ENCODE measurements at regions not wholly inside any gene's neighbourhood (a gene's known extent, or its start where the extent isn't known, plus 50 kb on each side); places are given as distances from the start of the nearest gene placed in this dataset.
"Not testable (repeated sequence)": the region's sequence is repeated elsewhere in the genome, so short reads cannot be mapped to it uniquely, and the experiment has no call there.

- Histone ChIP-seq H3K9me3 (ENCODE audit: control insufficient read depth, insufficient read depth, low read length) (peaks cover 2% of the 10 kb centered on the region), H3K27me3 (ENCODE audit: control insufficient read depth, insufficient read depth, low read length) (no peaks in the 10 kb centered on the region), H3K4me1 (ENCODE audit: control insufficient read depth, insufficient read depth, low read length) (no peaks in the 10 kb centered on the region), H3K27ac (ENCODE audit: low read depth, low read length) (no peak overlapping the region), H3K4me3 (ENCODE audit: low read depth, low read length) (no peak overlapping the region), H3K36me3 (ENCODE audit: control insufficient read depth, insufficient read depth, low read length) (no peaks in the 10 kb centered on the region)
- WGBS (ENCODE audit: insufficient coverage), result 100% methylated on average over 1 of the region's 2 CpGs
- DNase-seq (ENCODE audit: low read depth in 4 of 6, low spot score in 6 of 6), result no peak
Measured at GRCh38 chr12:41988715-41989114, 156.0 kb downstream of the GXYLT1 start.

GRCh38 chr12:41986513-41986912, 158.2 kb downstream of the GXYLT1 start:
- H3K4me1 ChIP-seq (ENCODE audit: control insufficient read depth, insufficient read depth, low read length); H3K27ac ChIP-seq (ENCODE audit: low read depth, low read length); H3K4me3 ChIP-seq (ENCODE audit: low read depth, low read length); H3K36me3 ChIP-seq (ENCODE audit: control insufficient read depth, insufficient read depth, low read length); H3K27me3 ChIP-seq (ENCODE audit: control insufficient read depth, insufficient read depth, low read length); DNase-seq (ENCODE audit: low read depth in 4 of 6, low spot score in 6 of 6); H3K9me3 ChIP-seq (ENCODE audit: control insufficient read depth, insufficient read depth, low read length): not testable (repeated sequence)
- no CpG with 5 or more reads among the region's 2 CpGs for WGBS (ENCODE audit: insufficient coverage)

- Histone ChIP-seq H3K9me3 (ENCODE audit: control insufficient read depth, insufficient read depth, low read length) (peaks cover 2% of the 10 kb centered on the region), H3K27ac (ENCODE audit: low read depth, low read length) (no peak overlapping the region), H3K27me3 (ENCODE audit: control insufficient read depth, insufficient read depth, low read length) (no peaks in the 10 kb centered on the region), H3K36me3 (ENCODE audit: control insufficient read depth, insufficient read depth, low read length) (no peaks in the 10 kb centered on the region), H3K4me3 (ENCODE audit: low read depth, low read length) (no peak overlapping the region), H3K4me1 (ENCODE audit: control insufficient read depth, insufficient read depth, low read length) (no peaks in the 10 kb centered on the region)
- DNase-seq (ENCODE audit: low read depth in 4 of 6, low spot score in 6 of 6), result no peak
Measured at GRCh38 chr12:41983856-41984255, 160.8 kb downstream of the GXYLT1 start.

- H3K4me3 ChIP-seq (ENCODE audit: low read depth, low read length), result no peak overlapping the region
- H3K4me1 ChIP-seq (ENCODE audit: control insufficient read depth, insufficient read depth, low read length), result no peaks in the 10 kb centered on the region
- no peaks in the 10 kb centered on the region for H3K27me3 ChIP-seq (ENCODE audit: control insufficient read depth, insufficient read depth, low read length)
- DNase-seq (ENCODE audit: low read depth in 4 of 6, low spot score in 6 of 6), result peak in 2 of 6 donors; percentile 66 to 81
- H3K27ac ChIP-seq (ENCODE audit: low read depth, low read length), result no peak overlapping the region
- no peaks in the 10 kb centered on the region for H3K9me3 ChIP-seq (ENCODE audit: control insufficient read depth, insufficient read depth, low read length)
- no peaks in the 10 kb centered on the region for H3K36me3 ChIP-seq (ENCODE audit: control insufficient read depth, insufficient read depth, low read length)
- no CpG with 5 or more reads among the region's 1 CpG for WGBS (ENCODE audit: insufficient coverage)
Measured at GRCh38 chr12:41983394-41983793, 161.3 kb downstream of the GXYLT1 start.

- no peaks in the 10 kb centered on the region for H3K4me1 ChIP-seq (ENCODE audit: control insufficient read depth, insufficient read depth, low read length)
Measured at GRCh38 chr12:41981758-41982157, 162.9 kb downstream of the GXYLT1 start.

GRCh38 chr12:41981013-41981412, 163.7 kb downstream of the GXYLT1 start:
- H3K27ac ChIP-seq (ENCODE audit: low read depth, low read length), result no peak overlapping the region
- H3K4me3 ChIP-seq (ENCODE audit: low read depth, low read length), result no peak overlapping the region
- no peaks in the 10 kb centered on the region for H3K4me1 ChIP-seq (ENCODE audit: control insufficient read depth, insufficient read depth, low read length)
- H3K27me3 ChIP-seq (ENCODE audit: control insufficient read depth, insufficient read depth, low read length), result no peaks in the 10 kb centered on the region
- H3K36me3 ChIP-seq (ENCODE audit: control insufficient read depth, insufficient read depth, low read length), result no peaks in the 10 kb centered on the region
- no peaks in the 10 kb centered on the region for H3K9me3 ChIP-seq (ENCODE audit: control insufficient read depth, insufficient read depth, low read length)
- no CpG with 5 or more reads among the region's 2 CpGs for WGBS (ENCODE audit: insufficient coverage)
- peak in 1 of 6 donors; percentile 25 for DNase-seq (ENCODE audit: low read depth in 4 of 6, low spot score in 6 of 6)

More at GRCh38 chr12:41981758-41982157, 162.9 kb downstream of the GXYLT1 start:
- no peaks in the 10 kb centered on the region for H3K9me3 ChIP-seq (ENCODE audit: control insufficient read depth, insufficient read depth, low read length)
- WGBS (ENCODE audit: insufficient coverage), result no CpG with 5 or more reads among the region's 1 CpG
- DNase-seq (ENCODE audit: low read depth in 4 of 6, low spot score in 6 of 6), result no peak
- no peak overlapping the region for H3K4me3 ChIP-seq (ENCODE audit: low read depth, low read length)
- no peaks in the 10 kb centered on the region for H3K27me3 ChIP-seq (ENCODE audit: control insufficient read depth, insufficient read depth, low read length)
- no peaks in the 10 kb centered on the region for H3K36me3 ChIP-seq (ENCODE audit: control insufficient read depth, insufficient read depth, low read length)
- H3K27ac ChIP-seq (ENCODE audit: low read depth, low read length), result no peak overlapping the region

GRCh38 chr12:41980390-41980789, 164.3 kb downstream of the GXYLT1 start:
- H3K4me3 ChIP-seq (ENCODE audit: low read depth, low read length), result no peak overlapping the region
- no peaks in the 10 kb centered on the region for H3K27me3 ChIP-seq (ENCODE audit: control insufficient read depth, insufficient read depth, low read length)
- no peaks in the 10 kb centered on the region for H3K4me1 ChIP-seq (ENCODE audit: control insufficient read depth, insufficient read depth, low read length)
- H3K36me3 ChIP-seq (ENCODE audit: control insufficient read depth, insufficient read depth, low read length), result no peaks in the 10 kb centered on the region
- peak in 1 of 6 donors; percentile 29 for DNase-seq (ENCODE audit: low read depth in 4 of 6, low spot score in 6 of 6)
- H3K27ac ChIP-seq (ENCODE audit: low read depth, low read length), result no peak overlapping the region
- H3K9me3 ChIP-seq (ENCODE audit: control insufficient read depth, insufficient read depth, low read length), result no peaks in the 10 kb centered on the region
- no CpG with 5 or more reads among the region's 1 CpG for WGBS (ENCODE audit: insufficient coverage)

- H3K27ac ChIP-seq (ENCODE audit: low read depth, low read length), result no peak overlapping the region
- H3K36me3 ChIP-seq (ENCODE audit: control insufficient read depth, insufficient read depth, low read length), result no peaks in the 10 kb centered on the region
- no peaks in the 10 kb centered on the region for H3K27me3 ChIP-seq (ENCODE audit: control insufficient read depth, insufficient read depth, low read length)
- no peak for DNase-seq (ENCODE audit: low read depth in 4 of 6, low spot score in 6 of 6)
- no peak overlapping the region for H3K4me3 ChIP-seq (ENCODE audit: low read depth, low read length)
- WGBS (ENCODE audit: insufficient coverage), result 83% methylated on average over 1 of the region's 2 CpGs
- no peaks in the 10 kb centered on the region for H3K9me3 ChIP-seq (ENCODE audit: control insufficient read depth, insufficient read depth, low read length)
- no peaks in the 10 kb centered on the region for H3K4me1 ChIP-seq (ENCODE audit: control insufficient read depth, insufficient read depth, low read length)
Measured at GRCh38 chr12:41979574-41979973, 165.1 kb downstream of the GXYLT1 start.

GRCh38 chr12:41972598-41972997, 172.1 kb downstream of the GXYLT1 start:
- WGBS (ENCODE audit: insufficient coverage), result no CpG with 5 or more reads among the region's 2 CpGs
- no peak overlapping the region for H3K4me3 ChIP-seq (ENCODE audit: low read depth, low read length)
- DNase-seq (ENCODE audit: low read depth in 4 of 6, low spot score in 6 of 6), result no peak
- no peaks in the 10 kb centered on the region for H3K27me3 ChIP-seq (ENCODE audit: control insufficient read depth, insufficient read depth, low read length)
- H3K36me3 ChIP-seq (ENCODE audit: control insufficient read depth, insufficient read depth, low read length), result no peaks in the 10 kb centered on the region
- no peak overlapping the region for H3K27ac ChIP-seq (ENCODE audit: low read depth, low read length)
- no peaks in the 10 kb centered on the region for H3K4me1 ChIP-seq (ENCODE audit: control insufficient read depth, insufficient read depth, low read length)
- H3K9me3 ChIP-seq (ENCODE audit: control insufficient read depth, insufficient read depth, low read length), result no peaks in the 10 kb centered on the region

- no peak for DNase-seq (ENCODE audit: low read depth in 4 of 6, low spot score in 6 of 6)
- no CpG with 5 or more reads among the region's 3 CpGs for WGBS (ENCODE audit: insufficient coverage)
- H3K27me3 ChIP-seq (ENCODE audit: control insufficient read depth, insufficient read depth, low read length), result no peaks in the 10 kb centered on the region
- H3K9me3 ChIP-seq (ENCODE audit: control insufficient read depth, insufficient read depth, low read length), result no peaks in the 10 kb centered on the region
- H3K4me1 ChIP-seq (ENCODE audit: control insufficient read depth, insufficient read depth, low read length), result no peaks in the 10 kb centered on the region
- no peak overlapping the region for H3K27ac ChIP-seq (ENCODE audit: low read depth, low read length)
- no peaks in the 10 kb centered on the region for H3K36me3 ChIP-seq (ENCODE audit: control insufficient read depth, insufficient read depth, low read length)
- no peak overlapping the region for H3K4me3 ChIP-seq (ENCODE audit: low read depth, low read length)
Measured at GRCh38 chr12:41972196-41972595, 172.5 kb downstream of the GXYLT1 start.

Measured in spinal cord (tissue), 9 donors.